GM12878 (cell line): ENCODE measurements at regions not wholly inside any gene's neighbourhood (a gene's known extent, or its start where the extent isn't known, plus 50 kb on each side); places are given as distances from the start of the nearest gene placed in this dataset.

Experiments
- ATAC-seq: fragments of 200-7000 bp; cut with Tn5 transposase; 3 replicates; pipeline ENCODE4 v1.9.1; 2020; ENCODE audit warnings: mild to moderate bottlenecking, moderate library complexity
- BruUV-seq: library from RNA; stranded (reverse); fragments of 400-500 nt; replicated peaks from 2 replicates; lab custom pipeline; 2021; lab: Mats Ljungman, UMichigan
- CTCF ChIA-PET: fragments of 300-600 bp; sonication (Branson Sonifier 250); formaldehyde crosslinking; extraction: SDS; loops from one replicate; lab custom pipeline; 2021; ENCODE audit warnings: inconsistent platforms; lab: Yijun Ruan, JAX
- POLR2A ChIA-PET: fragments of 350-600 bp; formaldehyde crosslinking; extraction: SDS; loops from one replicate; lab custom pipeline; 2021; ENCODE audit warnings: inconsistent platforms; lab: Charles Lee
- RAD21 ChIA-PET: fragments of 300-600 bp; sonication (Branson Sonifier 250); formaldehyde crosslinking; loops from one replicate; lab custom pipeline; 2023; ENCODE audit warnings: antibody characterized with exemption; ENCODE audit not compliant: unreplicated experiment; lab: Charles Lee
- SMC1A ChIA-PET: fragments of 300-600 bp; sonication (Branson Sonifier 250); formaldehyde crosslinking; loops from one replicate; lab custom pipeline; 2023; ENCODE audit not compliant: unreplicated experiment, uncharacterized antibody; lab: Charles Lee
- DNase-seq: peaks from one replicate; pipeline ENCODE4 v3.0.0-alpha.2; 2011; ENCODE audit warnings: low read depth, low spot score
- FAIRE-seq: peaks from 3 replicates; lab custom pipeline; 2011; peaks lifted over from hg19 to GRCh38; lab: Jason Lieb, UNC
- H2AFZ ChIP-seq: 2 replicates; pipeline ENCODE4 v1.6.0; 2011; ENCODE audit warnings: low read depth, low read length, control low read depth; ENCODE audit not compliant: control insufficient read depth
- H3K27ac ChIP-seq: 2 replicates; pipeline ENCODE4 v1.5.1; 2011; ENCODE audit warnings: control low read depth; ENCODE audit not compliant: control insufficient read depth, insufficient read depth
- H3K27me3 ChIP-seq, 2 experiments: replicated peaks in 1 of 2; 2 replicates each; pipeline versions ENCODE4 v1.6.0 to v1.6.1; 2011; ENCODE audit warnings: low read length in 1 of 2; ENCODE audit not compliant: control insufficient read depth in 2 of 2, insufficient read depth in 2 of 2
- H3K36me3 ChIP-seq, 2 experiments: 2 replicates each; pipeline ENCODE4 v1.5.1; 2011; ENCODE audit warnings: low read length in 1 of 2; ENCODE audit not compliant: control insufficient read depth in 2 of 2, insufficient read depth in 2 of 2
- H3K4me1 ChIP-seq: 2 replicates; pipeline ENCODE4 v1.6.1; 2011; ENCODE audit warnings: mild to moderate bottlenecking, low read length, moderate library complexity, mixed read lengths; ENCODE audit not compliant: control insufficient read depth, insufficient read depth
- H3K4me2 ChIP-seq: 2 replicates; pipeline ENCODE4 v1.6.0; 2011; ENCODE audit warnings: control low read depth; ENCODE audit not compliant: control insufficient read depth, insufficient read depth
- H3K4me3 ChIP-seq: fragments of 200-600 bp; sonication (generic); 2 replicates; pipeline ENCODE4 v1.5.1; 2016
- H3K79me2 ChIP-seq: 2 replicates; pipeline ENCODE4 v1.6.0; 2011; ENCODE audit warnings: low read length; ENCODE audit not compliant: control insufficient read depth, insufficient read depth
- H3K9ac ChIP-seq: 2 replicates; pipeline ENCODE4 v1.8.0; 2011; ENCODE audit warnings: low read length, control low read depth, mixed read lengths; ENCODE audit not compliant: control insufficient read depth, insufficient read depth
- H3K9me3 ChIP-seq: replicated peaks from 3 replicates; pipeline ENCODE4 v1.5.1; 2011; ENCODE audit warnings: mild to moderate bottlenecking, low read length; ENCODE audit not compliant: control insufficient read depth, insufficient read depth
- H4K20me1 ChIP-seq: 2 replicates; pipeline ENCODE4 v1.6.0; 2011; ENCODE audit not compliant: control insufficient read depth, insufficient read depth
- ATF7 ChIP-seq: fragments of 450-650 bp; IDR thresholded peaks from 2 replicates; pipeline ENCODE4 v1.6.1; 2016; ENCODE audit warnings: low read depth, mild to moderate bottlenecking
- BACH1 ChIP-seq: fragments of 450-650 bp; IDR thresholded peaks from 2 replicates; pipeline ENCODE4 v1.6.1; 2017; ENCODE audit warnings: mild to moderate bottlenecking, borderline replicate concordance
- CBX3 ChIP-seq: fragments of 200-600 bp; sonication (generic); IDR thresholded peaks from 2 replicates; pipeline ENCODE4 v1.6.1; 2016; ENCODE audit warnings: low read depth, borderline replicate concordance
- NKRF ChIP-seq: fragments of 450-650 bp; conservative IDR thresholded peaks from 2 replicates; pipeline ENCODE4 v1.6.1; 2017; ENCODE audit warnings: mild to moderate bottlenecking, moderate library complexity
- NR2C2 ChIP-seq: IDR thresholded peaks from 2 replicates; pipeline ENCODE4 v1.6.1; 2011; ENCODE audit warnings: borderline replicate concordance, low read depth; ENCODE audit not compliant: control insufficient read depth, insufficient read length
- POLR2AphosphoS2 ChIP-seq: IDR thresholded peaks from 2 replicates; pipeline ENCODE4 v1.6.1; 2011; ENCODE audit warnings: low read depth, mild to moderate bottlenecking, low read length, improper control_type of control experiment, moderate library complexity
- PRDM15 ChIP-seq: fragments of 450-650 bp; formaldehyde crosslinking; IDR thresholded peaks from 2 replicates; pipeline ENCODE4 v1.4.0; 2020; ENCODE audit warnings: mild to moderate bottlenecking, moderate library complexity
- SIX5 ChIP-seq: IDR thresholded peaks from 2 replicates; pipeline ENCODE4 v1.6.1; 2011; ENCODE audit warnings: mild to moderate bottlenecking, low read depth, low read length, moderate library complexity; ENCODE audit not compliant: severe bottlenecking
- SREBF2 ChIP-seq: IDR thresholded peaks from 2 replicates; pipeline ENCODE4 v1.6.1; 2012; ENCODE audit warnings: mild to moderate bottlenecking, low read length
- TCF3 ChIP-seq: IDR thresholded peaks from 2 replicates; pipeline ENCODE4 v1.6.1; 2012; ENCODE audit warnings: low read depth, mild to moderate bottlenecking, low read length, borderline replicate concordance; ENCODE audit not compliant: insufficient read depth
- ZNF217 ChIP-seq: fragments of 450-650 bp; IDR thresholded peaks from 2 replicates; pipeline ENCODE4 v1.6.1; 2017; ENCODE audit warnings: antibody characterized with exemption, mild to moderate bottlenecking
- WGBS: methylation state at CpG from one replicate; pipeline ENCODE4 v1.1.6; 2016; ENCODE audit warnings: low lambda C conversion rate; ENCODE audit not compliant: insufficient replicate concordance, insufficient coverage; ENCODE audit errors: missing lambda C conversion rate; 5-methylcytosine and 5-hydroxymethylcytosine counted together
- in situ Hi-C: fragments of 300-500 bp; cut with MboI; formaldehyde crosslinking; loops from 9 replicates; pipeline ENCODE4 v1.14.3; 2018; ENCODE audit warnings: mixed read lengths
- intact Hi-C: fragments of 100-400 bp; cut with micrococcal nuclease; formaldehyde crosslinking; loops from one replicate; pipeline ENCODE4 v1.14.2; 2022; ENCODE audit not compliant: unreplicated experiment

- SMC1A ChIA-PET = interaction anchor here (0.6 to 0.9 kb wide), 3 partner anchors 15 to 70 kb away, joined by 3 to 4 read pairs (median 3); no protein-coding TSS in a partner anchor
- FAIRE-seq (no peak), ATAC-seq (no peak), DNase-seq (no peak)
- Histone ChIP-seq H2AFZ (no peak overlapping the region), H3K79me2 (no peaks in the 10 kb centered on the region), H3K27ac (no peak overlapping the region), H3K4me2 (no peak overlapping the region), H4K20me1 (no peaks in the 10 kb centered on the region), H3K4me1 (no peaks in the 10 kb centered on the region), H3K36me3 (no peaks in the 10 kb centered on the region), H3K9ac (no peak overlapping the region), H3K9me3 (no peaks in the 10 kb centered on the region), H3K27me3 (no peaks in the 10 kb centered on the region), H3K4me3 (no peak overlapping the region)
- WGBS = 16% methylated on average over 4 of the region's 4 CpGs
- TF ChIP-seq BACH1 (no peak), SREBF2 (no peak), SIX5 (no peak), ATF7 (no peak), ZNF217 (no peak), PRDM15 (no peak), TCF3 (no peak), NR2C2 (no peak), POLR2AphosphoS2 (no peak), NKRF (no peak), CBX3 (no peak)
- BruUV-seq = no TSS peak
- in situ Hi-C loops (no loop called here), intact Hi-C loops (no loop called here)
- RAD21 ChIA-PET = no interaction called here
- POLR2A ChIA-PET = no interaction called here
- CTCF ChIA-PET = interaction anchor here (0.7 kb wide), 1 partner anchor 9 kb away, joined by 3 read pairs; no protein-coding TSS in a partner anchor
Observed at GRCh38 chr17:70542876-70543275, 373.5 kb downstream of the KCNJ2 start.
